GM18499 (cell line): ENCODE measurements at regions not wholly inside any gene's neighbourhood (a gene's known extent, or its start where the extent isn't known, plus 50 kb on each side); places are given as distances from the start of the nearest gene placed in this dataset.
"Not testable (repeated sequence)": the region's sequence is repeated elsewhere in the genome, so short reads cannot be mapped to it uniquely, and the experiment has no call there.

ENCODE experiments used
- ATAC-seq: cut with Tn5 transposase; IDR thresholded peaks from one replicate; pipeline ENCODE4 v1.9.1; 2021; ENCODE audit warnings: moderate number of reproducible peaks; ENCODE audit not compliant: insufficient read depth, unreplicated experiment

- ATAC-seq = no peak
Measured at GRCh38 chr13:59409211-59409610, 754.5 kb downstream of the DIAPH3 start.

- ATAC-seq = no peak
Measured at GRCh38 chr13:59409634-59410200, 754.0 kb downstream of the DIAPH3 start.

- peak; percentile 90 for ATAC-seq
Measured at GRCh38 chr13:59413126-59413525, 750.6 kb downstream of the DIAPH3 start.

- ATAC-seq = no peak
Measured at GRCh38 chr13:59414006-59414405, 749.7 kb downstream of the DIAPH3 start.

- ATAC-seq = no peak
Measured at GRCh38 chr13:59415498-59415897, 748.2 kb downstream of the DIAPH3 start.

- ATAC-seq = no peak
Measured at GRCh38 chr13:59416561-59416960, 747.2 kb downstream of the DIAPH3 start.

- ATAC-seq = no peak
Measured at GRCh38 chr13:59422646-59423045, 741.1 kb downstream of the DIAPH3 start.

GRCh38 chr13:59423708-59424340 is 739.9 kb downstream of the DIAPH3 start:
- no peak for ATAC-seq

GRCh38 chr13:59424661-59425060 is 739.1 kb downstream of the DIAPH3 start:
- ATAC-seq = no peak

- ATAC-seq = no peak
Measured at GRCh38 chr13:59425211-59425741, 738.5 kb downstream of the DIAPH3 start.

- ATAC-seq = no peak
Measured at GRCh38 chr13:59435024-59435423, 728.7 kb downstream of the DIAPH3 start.

- no peak for ATAC-seq
Measured at GRCh38 chr13:59437544-59438301, 726.0 kb downstream of the DIAPH3 start.

- ATAC-seq = no peak
Measured at GRCh38 chr13:59439776-59440428, 723.8 kb downstream of the DIAPH3 start.

GRCh38 chr13:59441068-59441467 is 722.7 kb downstream of the DIAPH3 start:
- ATAC-seq = not testable (repeated sequence)

GRCh38 chr13:59441596-59442280 is 722.0 kb downstream of the DIAPH3 start:
- no peak for ATAC-seq

- no peak for ATAC-seq
Measured at GRCh38 chr13:59442461-59442860, 721.3 kb downstream of the DIAPH3 start.

GRCh38 chr13:59442944-59443486 is 720.7 kb downstream of the DIAPH3 start:
- no peak for ATAC-seq

- no peak for ATAC-seq
Measured at GRCh38 chr13:59444210-59444857, 719.4 kb downstream of the DIAPH3 start.

GRCh38 chr13:59445812-59446211 is 717.9 kb downstream of the DIAPH3 start:
- ATAC-seq = no peak
